GM12892 (cell line): ENCODE measurements at regions not wholly inside any gene's neighbourhood (a gene's known extent, or its start where the extent isn't known, plus 50 kb on each side); places are given as distances from the start of the nearest gene placed in this dataset.

Source experiments
- POLR2A ChIP-seq: IDR thresholded peaks from 2 replicates; pipeline ENCODE4 v1.6.1; 2011; ENCODE audit warnings: low read depth, low read length, control low read depth
- TAF1 ChIP-seq: IDR thresholded peaks from 2 replicates; pipeline ENCODE4 v1.6.1; 2011; ENCODE audit warnings: low read depth, mild to moderate bottlenecking, control low read depth, low read length, borderline replicate concordance

DNA sequence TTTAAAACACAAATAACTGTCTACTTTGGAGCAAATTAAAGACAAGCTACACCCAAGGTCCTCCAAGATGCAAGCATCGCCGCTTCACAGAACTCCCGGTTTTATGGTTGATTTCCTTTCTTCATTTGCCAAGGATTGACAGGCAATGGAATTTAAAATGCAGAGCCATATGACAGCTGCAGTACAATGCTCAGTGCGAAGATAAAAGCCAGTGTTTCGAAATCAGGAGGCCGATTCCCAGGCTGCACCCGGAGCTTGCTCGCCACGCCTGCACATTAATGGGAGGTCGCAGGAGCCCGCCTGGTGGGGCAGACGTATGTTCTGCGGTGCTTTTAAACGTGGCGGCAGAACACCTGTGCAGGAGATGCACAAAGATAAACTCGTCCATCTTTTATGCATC lies 727.6 kb upstream of the SOX11 start:
- no peak for TF ChIP-seq POLR2A
- no peak for TF ChIP-seq TAF1
